K562 (cell line): ENCODE measurements at regions not wholly inside any gene's neighbourhood (a gene's known extent, or its start where the extent isn't known, plus 50 kb on each side); places are given as distances from the start of the nearest gene placed in this dataset.

Experiments
- ATAC-seq: fragments of 200-7000 bp; cut with Tn5 transposase; 3 replicates; pipeline ENCODE4 v1.9.1; 2020; ENCODE audit warnings: moderate library complexity
- BruUV-seq: library from RNA; stranded (reverse); fragments of 400-500 nt; replicated peaks from 2 replicates; lab custom pipeline; 2021; lab: Mats Ljungman, UMichigan
- CTCF ChIA-PET: fragments of 300-600 bp; formaldehyde crosslinking; extraction: SDS; loops from one replicate; lab custom pipeline; 2021; ENCODE audit warnings: low intra/inter-chr PET ratio; lab: Yijun Ruan, JAX
- POLR2A ChIA-PET: fragments of 300-600, 350-650 bp; sonication (Branson Sonifier 250); formaldehyde crosslinking; extraction: SDS; loops from one replicate; lab custom pipeline; 2021; ENCODE audit warnings: antibody characterized with exemption, inconsistent platforms; lab: Yijun Ruan, JAX
- DNase-seq, 4 experiments: peaks; one replicate each; pipeline versions ENCODE4 v3.0.0 to v3.0.0-alpha.2; 2011 to 2018; ENCODE audit warnings: low spot score in 3 of 4, mixed read lengths in 3 of 4; ENCODE audit errors: extremely low read depth in 1 of 4
- FAIRE-seq: peaks from 2 replicates; lab custom pipeline; 2011; peaks lifted over from hg19 to GRCh38; lab: Jason Lieb, UNC
- H2AFZ ChIP-seq: 2 replicates; pipeline ENCODE4 v1.6.0; 2011; ENCODE audit warnings: low read depth, low read length, control low read depth, inconsistent platforms
- H3K27ac ChIP-seq: fragments of 200-600 bp; 3 replicates; pipeline ENCODE4 v1.8.0; 2011; ENCODE audit warnings: low read depth, mild to moderate bottlenecking, control low read depth, inconsistent platforms, low read length, moderate library complexity, mixed read lengths; ENCODE audit errors: extremely low read depth
- H3K27me3 ChIP-seq, 2 experiments: fragments of 300-600 bp in 1 of 2; 2 replicates in 1 of 2; 3 replicates in 1 of 2; pipeline versions ENCODE4 v1.6.0 to v1.8.0; 2011; ENCODE audit warnings: inconsistent platforms in 2 of 2, low read length in 2 of 2, mild to moderate bottlenecking in 1 of 2, mixed read lengths in 1 of 2, moderate library complexity in 1 of 2; ENCODE audit not compliant: control insufficient read depth in 2 of 2, insufficient read depth in 2 of 2
- H3K36me3 ChIP-seq: fragments of 300-600 bp; 3 replicates; pipeline ENCODE4 v1.8.0; 2011; ENCODE audit warnings: mild to moderate bottlenecking, low read length, inconsistent platforms; ENCODE audit not compliant: control insufficient read depth, insufficient read depth
- H3K4me1 ChIP-seq, 2 experiments: fragments of 200-600 bp in 1 of 2; replicated peaks in 1 of 2; 2 replicates in 1 of 2; 3 replicates in 1 of 2; pipeline versions ENCODE4 v1.5.1 to v1.8.0; 2011; ENCODE audit warnings: inconsistent platforms in 2 of 2, low read length in 2 of 2, mild to moderate bottlenecking in 1 of 2, mixed read lengths in 1 of 2, moderate library complexity in 1 of 2; ENCODE audit not compliant: control insufficient read depth in 2 of 2, insufficient read depth in 2 of 2
- H3K4me2 ChIP-seq: 2 replicates; pipeline ENCODE4 v1.6.1; 2011; ENCODE audit warnings: low read length, control low read depth, inconsistent platforms, mixed read lengths; ENCODE audit not compliant: insufficient read depth
- H3K4me3 ChIP-seq: fragments of 200-600 bp; sonication (generic), shearing (Covaris generic); 2 replicates; pipeline ENCODE4 v1.5.1; 2016; ENCODE audit warnings: control low read depth, inconsistent platforms
- H3K79me2 ChIP-seq: fragments of 200-600 bp; 3 replicates; pipeline ENCODE4 v1.8.0; 2011; ENCODE audit warnings: low read length, inconsistent platforms; ENCODE audit not compliant: control insufficient read depth, insufficient read depth
- H3K9ac ChIP-seq, 2 experiments: 2 replicates each; pipeline versions ENCODE4 v1.6.0 to v1.6.1; 2011; ENCODE audit warnings: low read depth in 2 of 2, low read length in 2 of 2, control low read depth in 1 of 2, inconsistent platforms in 1 of 2, mild to moderate bottlenecking in 1 of 2, mixed read lengths in 1 of 2; ENCODE audit not compliant: insufficient read depth in 1 of 2
- H3K9me1 ChIP-seq: one replicate; pipeline ENCODE4 v1.6.0; 2011; ENCODE audit warnings: inconsistent platforms, mild to moderate bottlenecking, low read length, moderate library complexity; ENCODE audit not compliant: control insufficient read depth, insufficient read depth
- H3K9me3 ChIP-seq: replicated peaks from 2 replicates; pipeline ENCODE4 v1.5.1; 2011; ENCODE audit warnings: low read depth, low read length, inconsistent platforms; ENCODE audit not compliant: control insufficient read depth, insufficient read depth
- H4K20me1 ChIP-seq: replicated peaks from 2 replicates; pipeline ENCODE4 v1.6.1; 2011; ENCODE audit warnings: low read length, inconsistent platforms, mixed read lengths; ENCODE audit not compliant: control insufficient read depth, insufficient read depth
- DMBX1 ChIP-seq: fragments of 250-450 bp; sonication (Bioruptor Pico); IDR thresholded peaks from 2 replicates; pipeline ENCODE4 v1.8.0; 2022; ENCODE audit warnings: inconsistent platforms, mild to moderate bottlenecking, moderate library complexity, borderline replicate concordance
- HLTF ChIP-seq: fragments of 450-650 bp; IDR thresholded peaks from 2 replicates; pipeline ENCODE4 v1.6.1; 2016
- ZNF407 ChIP-seq: fragments of 450-650 bp; IDR thresholded peaks from 2 replicates; pipeline ENCODE4 v1.6.1; 2016; ENCODE audit warnings: low read depth
- WGBS: fragments of 100-300 bp; shearing (Covaris generic); methylation state at CpG from one replicate; pipeline ENCODE4 v1.1.6; 2016; ENCODE audit warnings: low coverage, mixed read lengths; ENCODE audit not compliant: insufficient coverage; ENCODE audit errors: missing lambda C conversion rate; 5-methylcytosine and 5-hydroxymethylcytosine counted together
- in situ Hi-C: fragments of 300-500 bp; cut with MboI; formaldehyde crosslinking; loops from 4 replicates; pipeline ENCODE4 v1.15.0; 2018; ENCODE audit warnings: inconsistent platforms, mixed read lengths
- intact Hi-C: fragments of 100-400 bp; cut with micrococcal nuclease; formaldehyde crosslinking; loops from 2 replicates; pipeline ENCODE4 v1.14.2; 2022

- POLR2A ChIA-PET: interaction anchor here (0.6 kb wide), 1 partner anchor 18 kb away, joined by 3 read pairs; no protein-coding TSS in a partner anchor
- TF ChIP-seq HLTF (no peak), DMBX1 (no peak), ZNF407 (no peak)
Observed at GRCh38 chr1:229940684-229941083, 126.4 kb upstream of the GALNT2 start.

More at GRCh38 chr1:229940684-229941083, 126.4 kb upstream of the GALNT2 start:
- BruUV-seq: no TSS peak
- Histone ChIP-seq H3K9me1 (no peaks in the 10 kb centered on the region), H3K36me3 (no peaks in the 10 kb centered on the region), H3K27me3 (peaks cover 62 to 63% of the 10 kb centered on the region in 2 experiments), H4K20me1 (no peaks in the 10 kb centered on the region), H3K27ac (no peak overlapping the region), H3K9me3 (no peaks in the 10 kb centered on the region), H3K79me2 (no peaks in the 10 kb centered on the region), H3K9ac (no peak overlapping the region), H3K4me3 (no peak overlapping the region), H2AFZ (no peak overlapping the region), H3K4me1 (peaks cover 0 to 6% of the 10 kb centered on the region in 2 experiments; a peak in 1 of 5 replicates), H3K4me2 (no peak overlapping the region)
- under 1% methylated on average over 6 of the region's 6 CpGs for WGBS
- ATAC-seq (no peak), DNase-seq (no peak), FAIRE-seq (no peak)
- in situ Hi-C loops: no loop called here
- CTCF ChIA-PET: no interaction called here
- intact Hi-C loops: no loop called here
